Esophagus muscularis mucosa (tissue), 4 donors: ENCODE measurements at regions not wholly inside any gene's neighbourhood (a gene's known extent, or its start where the extent isn't known, plus 50 kb on each side); places are given as distances from the start of the nearest gene placed in this dataset.

Source experiments
- CTCF ChIP-seq, 3 experiments: fragments of 200-600 bp in 2 of 3; fragments of 450-650 bp in 1 of 3; sonication (generic) in 2 of 3; IDR thresholded peaks; one replicate each; pipeline ENCODE4 v1.5.1; 2017 to 2019; ENCODE audit warnings: antibody characterized with exemption in 3 of 3, mild to moderate bottlenecking in 2 of 3, moderate library complexity in 1 of 3
- EP300 ChIP-seq: sonication (generic); formaldehyde crosslinking; IDR thresholded peaks from one replicate; pipeline ENCODE4 v1.6.1; 2017; ENCODE audit warnings: antibody characterized with exemption
- POLR2A ChIP-seq: fragments of 450-650 bp; IDR thresholded peaks from one replicate; pipeline ENCODE4 v1.6.1; 2017; ENCODE audit warnings: antibody characterized with exemption, moderate library complexity, mild to moderate bottlenecking, low read depth
- POLR2AphosphoS5 ChIP-seq, 2 donors: sonication (generic); formaldehyde crosslinking; IDR thresholded peaks; one replicate each; pipeline ENCODE4 v1.6.1; 2017; ENCODE audit warnings: antibody characterized with exemption in 2 of 2

- TF ChIP-seq CTCF (IDR thresholded peaks at IDR 0.05) (no peak), POLR2AphosphoS5 (IDR thresholded peaks at IDR 0.05) (no peak), POLR2A (no peak), EP300 (no peak)
These were observed 208.6 kb upstream of the TMTC1 start for GRCh38 chr12:29992366-29992765.
